NT2/D1 (cell line): ENCODE measurements at regions not wholly inside any gene's neighbourhood (a gene's known extent, or its start where the extent isn't known, plus 50 kb on each side); places are given as distances from the start of the nearest gene placed in this dataset.

Experiments used
- YY1 ChIP-seq: IDR thresholded peaks from 2 replicates; pipeline ENCODE4 v1.6.1; 2011; ENCODE audit not compliant: insufficient read length, insufficient read depth
- ZNF274 ChIP-seq: IDR thresholded peaks from 2 replicates; pipeline ENCODE4 v1.6.1; 2011; ENCODE audit warnings: mild to moderate bottlenecking, low read depth, low read length

DNA sequence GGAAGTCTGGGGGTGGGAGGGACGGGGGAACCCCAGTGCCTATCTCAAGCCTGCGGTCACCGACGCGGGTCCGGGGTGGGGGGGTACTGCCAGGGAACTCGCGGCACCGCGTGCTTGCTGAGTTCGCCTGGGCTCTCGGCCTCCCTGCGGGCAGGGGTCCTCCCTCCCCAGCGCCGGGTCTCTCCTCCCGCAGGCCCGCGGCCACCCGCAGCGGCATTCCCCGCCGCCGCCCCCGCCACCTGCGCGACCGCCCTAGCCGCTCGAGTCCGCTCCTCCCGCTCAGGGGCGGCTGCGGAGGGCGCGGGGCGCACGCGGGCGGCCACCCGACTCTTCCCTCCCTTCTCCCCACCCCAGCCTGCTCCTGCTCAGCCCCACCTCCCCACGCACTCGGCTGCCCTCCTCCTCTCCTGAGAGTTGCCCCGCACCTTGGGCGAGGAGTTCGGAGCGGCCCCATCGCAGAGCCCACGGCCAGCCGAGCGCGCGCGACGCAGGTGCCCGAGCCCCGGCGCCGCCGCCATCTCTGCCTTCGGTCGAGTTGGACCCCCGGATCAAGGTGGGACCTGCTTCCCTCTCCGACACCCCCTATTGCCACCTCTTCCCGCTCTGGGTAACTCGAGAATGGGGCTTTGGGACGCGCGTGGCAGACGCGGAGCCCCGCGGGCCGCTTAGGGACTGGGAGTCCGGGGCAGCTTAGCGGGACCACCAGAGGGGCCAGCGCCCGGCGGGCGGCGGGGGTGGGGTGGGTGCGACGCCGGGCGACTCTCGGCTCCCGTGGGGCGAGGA is 105.0 kb downstream of the LEPR start:
- no peak for TF ChIP-seq ZNF274
- TF ChIP-seq YY1: no peak
